ENCODE measurements at regions not wholly inside any gene's neighbourhood (a gene's known extent, or its start where the extent isn't known, plus 50 kb on each side); places are given as distances from the start of the nearest gene placed in this dataset.

- H3K4me1 ChIP-seq (ENCODE audit: control insufficient read depth, insufficient read depth, low read length), result no peaks in the 10 kb centered on the region
- no peaks in the 10 kb centered on the region for H3K27me3 ChIP-seq (ENCODE audit: control insufficient read depth, insufficient read depth, low read length)
- no CpG with 5 or more reads among the region's 3 CpGs for WGBS, 2 experiments (ENCODE audit: extremely low coverage in 2 of 2, insufficient read length in 1 of 2)
- H2AFZ ChIP-seq (replicated peaks; ENCODE audit: low read length, poor library complexity), result no peak overlapping the region
- H2BK15ac ChIP-seq (ENCODE audit: low read depth, low read length), result no peak overlapping the region
- in situ Hi-C loops (cut with MboI; ENCODE audit: low sequenced_read_pairs) (no loop called here), intact Hi-C loops (cut with micrococcal nuclease) (no loop called here), dilution Hi-C loops (cut with HindIII; ENCODE audit: low sequenced_read_pairs, unreplicated experiment) (no loop called here)
- no peaks in the 10 kb centered on the region for H3K79me1 ChIP-seq (ENCODE audit: low read depth in 1 of 2, low read length in 2 of 2)
- no peak overlapping the region for H2AK5ac ChIP-seq (ENCODE audit: low read depth, low read length)
- H3K36me3 ChIP-seq (ENCODE audit: control insufficient read depth, insufficient read depth, low read length), result no peaks in the 10 kb centered on the region
- ChIA-PET POLR2A (ENCODE audit: unreplicated experiment) (no interaction called here), CTCF (no interaction called here)
- H4K20me1 ChIP-seq (ENCODE audit: insufficient read depth, low read length), result no peaks in the 10 kb centered on the region
- no peak overlapping the region for H3K23ac ChIP-seq (ENCODE audit: low read depth, low read length)
- H3K27ac ChIP-seq (ENCODE audit: insufficient read depth, low read length), result no peak overlapping the region
- no peak overlapping the region for H2AK9ac ChIP-seq (replicated peaks; ENCODE audit: low read depth, low read length, poor library complexity)
- no peak overlapping the region for H3K14ac ChIP-seq (replicated peaks; ENCODE audit: low read depth, low read length)
- H3K4me3 ChIP-seq (ENCODE audit: insufficient read depth, low read depth, low read length), result no peak overlapping the region
- ATAC-seq (ENCODE audit: low read depth), result no peak
- no peak overlapping the region for H2BK5ac ChIP-seq (ENCODE audit: low read depth, low read length, poor library complexity, severe bottlenecking)
- H2BK20ac ChIP-seq (ENCODE audit: low read depth, low read length), result no peak overlapping the region
- no TSS peak for BruUV-seq (replicated peaks)
- no peak overlapping the region for H3K4me2 ChIP-seq (ENCODE audit: low read depth, low read length)
- no peaks in the 10 kb centered on the region for H3K9me3 ChIP-seq (ENCODE audit: control insufficient read depth, insufficient read depth, low read length)
- no peak overlapping the region for H3K9ac ChIP-seq (ENCODE audit: low read depth, low read length)
- no peak overlapping the region for H3K56ac ChIP-seq (ENCODE audit: extremely low read depth, insufficient read depth, low read length)
- no peak overlapping the region for H4K5ac ChIP-seq (ENCODE audit: low read depth, low read length)
- TF ChIP-seq MAFK (IDR thresholded peaks at IDR 0.05; ENCODE audit: low read depth, low read length) (no peak), FOS (IDR thresholded peaks at IDR 0.05; ENCODE audit: low read depth, low read length) (no peak), CTCF (conservative IDR thresholded peaks at IDR 0.05; ENCODE audit: low read depth, low read length) (no peak), BHLHE40 (IDR thresholded peaks at IDR 0.05; ENCODE audit: low read depth, low read length) (no peak), MAZ (IDR thresholded peaks at IDR 0.05; ENCODE audit: borderline replicate concordance, low read depth, low read length) (no peak)
- TF ChIP-seq, protein P1, sequence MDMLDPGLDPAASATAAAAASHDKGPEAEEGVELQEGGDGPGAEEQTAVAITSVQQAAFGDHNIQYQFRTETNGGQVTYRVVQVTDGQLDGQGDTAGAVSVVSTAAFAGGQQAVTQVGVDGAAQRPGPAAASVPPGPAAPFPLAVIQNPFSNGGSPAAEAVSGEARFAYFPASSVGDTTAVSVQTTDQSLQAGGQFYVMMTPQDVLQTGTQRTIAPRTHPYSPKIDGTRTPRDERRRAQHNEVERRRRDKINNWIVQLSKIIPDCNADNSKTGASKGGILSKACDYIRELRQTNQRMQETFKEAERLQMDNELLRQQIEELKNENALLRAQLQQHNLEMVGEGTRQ (IDR thresholded peaks at IDR 0.05; ENCODE audit: low read depth, low read length), result no peak
- H4K8ac ChIP-seq (ENCODE audit: low read depth in 2 of 2, low read length in 2 of 2), result no peak overlapping the region
- no peaks in the 10 kb centered on the region for H3K9me1 ChIP-seq (ENCODE audit: insufficient read depth, low read length)
- no peak overlapping the region for H2BK120ac ChIP-seq (ENCODE audit: low read depth, low read length)
- no peak overlapping the region for H3K18ac ChIP-seq (ENCODE audit: low read depth, low read length)
- H3K4ac ChIP-seq (ENCODE audit: low read depth, low read length), result no peak overlapping the region
- no peak overlapping the region for H4K91ac ChIP-seq (ENCODE audit: insufficient read depth, low read depth, low read length)
- DNase-seq, result no peak
These were observed 2070.3 kb downstream of the PCDH9 start for GRCh38 chr13:65159803-65160202.
